ENCODE measurements at regions not wholly inside any gene's neighbourhood (a gene's known extent, or its start where the extent isn't known, plus 50 kb on each side); places are given as distances from the start of the nearest gene placed in this dataset.

DNA sequence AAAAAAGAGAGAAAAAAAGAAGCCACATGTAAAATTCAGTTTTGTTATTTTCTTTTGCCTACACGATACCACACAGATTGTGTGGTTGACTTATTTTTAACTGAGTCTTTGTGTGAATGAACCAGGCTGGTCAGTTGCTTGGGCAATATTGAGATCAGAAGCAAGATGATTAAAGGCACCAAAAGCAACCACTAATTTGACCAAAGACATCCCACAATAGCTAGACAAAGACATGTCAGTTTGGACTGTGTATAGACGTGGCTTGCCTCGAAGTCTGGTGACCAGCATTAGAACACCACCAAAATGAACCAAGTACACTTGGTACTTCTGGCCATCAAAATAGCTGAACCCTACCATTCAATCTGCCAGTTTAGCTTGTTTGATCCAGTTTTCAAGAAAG lies 340.6 kb upstream of the TBX3 start:
- TF ChIP-seq POLR2AphosphoS5 (IDR thresholded peaks at IDR 0.05; ENCODE audit: low read depth, low read length) (no peak), NFIC (IDR thresholded peaks at IDR 0.05; ENCODE audit: borderline replicate concordance) (no peak), GABPA (IDR thresholded peaks at IDR 0.05; ENCODE audit: low read depth) (no peak), CTCF (IDR thresholded peaks at IDR 0.05) (no peak), FOSL2 (IDR thresholded peaks at IDR 0.05; ENCODE audit: borderline replicate concordance, low read depth) (no peak), FOXJ3 (CRISPR knock-in tag; IDR thresholded peaks at IDR 0.05) (no peak), TAF1 (IDR thresholded peaks at IDR 0.05; ENCODE audit: borderline replicate concordance, low read depth, low read length) (no peak), RFX5 (IDR thresholded peaks at IDR 0.05; ENCODE audit: low read length) (no peak), NRF1 (IDR thresholded peaks at IDR 0.05; ENCODE audit: low read depth, low read length) (no peak), IRF3 (IDR thresholded peaks at IDR 0.05; ENCODE audit: low read depth, low read length) (no peak), EP300 (IDR thresholded peaks at IDR 0.05; ENCODE audit: borderline replicate concordance in 1 of 2, low read depth in 1 of 2, low read length in 1 of 2) (no peak), FOXM1 (IDR thresholded peaks at IDR 0.05; ENCODE audit: low read depth) (no peak), RCOR1 (IDR thresholded peaks at IDR 0.05; ENCODE audit: low read length) (no peak), GATA2 (CRISPR knock-in tag; IDR thresholded peaks at IDR 0.05) (no peak), ZBTB33 (IDR thresholded peaks at IDR 0.05; ENCODE audit: borderline replicate concordance, low read depth) (no peak), RAD21 (IDR thresholded peaks at IDR 0.05; ENCODE audit: low read length) (no peak)
- TF ChIP-seq, protein P1, sequence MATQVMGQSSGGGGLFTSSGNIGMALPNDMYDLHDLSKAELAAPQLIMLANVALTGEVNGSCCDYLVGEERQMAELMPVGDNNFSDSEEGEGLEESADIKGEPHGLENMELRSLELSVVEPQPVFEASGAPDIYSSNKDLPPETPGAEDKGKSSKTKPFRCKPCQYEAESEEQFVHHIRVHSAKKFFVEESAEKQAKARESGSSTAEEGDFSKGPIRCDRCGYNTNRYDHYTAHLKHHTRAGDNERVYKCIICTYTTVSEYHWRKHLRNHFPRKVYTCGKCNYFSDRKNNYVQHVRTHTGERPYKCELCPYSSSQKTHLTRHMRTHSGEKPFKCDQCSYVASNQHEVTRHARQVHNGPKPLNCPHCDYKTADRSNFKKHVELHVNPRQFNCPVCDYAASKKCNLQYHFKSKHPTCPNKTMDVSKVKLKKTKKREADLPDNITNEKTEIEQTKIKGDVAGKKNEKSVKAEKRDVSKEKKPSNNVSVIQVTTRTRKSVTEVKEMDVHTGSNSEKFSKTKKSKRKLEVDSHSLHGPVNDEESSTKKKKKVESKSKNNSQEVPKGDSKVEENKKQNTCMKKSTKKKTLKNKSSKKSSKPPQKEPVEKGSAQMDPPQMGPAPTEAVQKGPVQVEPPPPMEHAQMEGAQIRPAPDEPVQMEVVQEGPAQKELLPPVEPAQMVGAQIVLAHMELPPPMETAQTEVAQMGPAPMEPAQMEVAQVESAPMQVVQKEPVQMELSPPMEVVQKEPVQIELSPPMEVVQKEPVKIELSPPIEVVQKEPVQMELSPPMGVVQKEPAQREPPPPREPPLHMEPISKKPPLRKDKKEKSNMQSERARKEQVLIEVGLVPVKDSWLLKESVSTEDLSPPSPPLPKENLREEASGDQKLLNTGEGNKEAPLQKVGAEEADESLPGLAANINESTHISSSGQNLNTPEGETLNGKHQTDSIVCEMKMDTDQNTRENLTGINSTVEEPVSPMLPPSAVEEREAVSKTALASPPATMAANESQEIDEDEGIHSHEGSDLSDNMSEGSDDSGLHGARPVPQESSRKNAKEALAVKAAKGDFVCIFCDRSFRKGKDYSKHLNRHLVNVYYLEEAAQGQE (IDR thresholded peaks at IDR 0.05; ENCODE audit: low read depth, low read length), result no peak
- POLR2A ChIA-PET, result no interaction called here
- no peaks in the 10 kb centered on the region for H3K36me3 ChIP-seq (replicated peaks in 1 of 2; ENCODE audit: control insufficient read depth in 1 of 2, insufficient read depth in 2 of 2, low read length in 1 of 2)

More for the DNA sequence above, 340.6 kb upstream of the TBX3 start:
- no peaks in the 10 kb centered on the region for H3F3A ChIP-seq (replicated peaks; ENCODE audit: insufficient read depth)
- no peaks in the 10 kb centered on the region; a peak in 1 of 4 replicates for H3K4me1 ChIP-seq (ENCODE audit: control insufficient read depth in 1 of 2, insufficient read depth in 2 of 2, low read depth in 1 of 2, low read length in 1 of 2)
- WGBS (ENCODE audit: low lambda C conversion rate), result 71% methylated on average over 3 of the region's 3 CpGs
- CTCF ChIA-PET, result interaction anchor here (1.1 kb wide), 1 partner anchor 16 kb away, joined by 3 read pairs; no protein-coding TSS in a partner anchor
- H3K4me2 ChIP-seq, result no peak overlapping the region
- no peak overlapping the region for H3K27ac ChIP-seq (ENCODE audit: low read depth in 2 of 2, low read length in 1 of 2)
- DNase-seq, result no peak
- H3K4me3 ChIP-seq (ENCODE audit: low read depth in 2 of 2, low read length in 1 of 2), result no peak overlapping the region
- H2AFZ ChIP-seq (ENCODE audit: low read depth), result no peak overlapping the region
- no peaks in the 10 kb centered on the region for H3K27me3 ChIP-seq (ENCODE audit: insufficient read depth)
- no peaks in the 10 kb centered on the region for H3K9me3 ChIP-seq
- H3K9ac ChIP-seq, result no peak overlapping the region
- H3K9me2 ChIP-seq, result no peaks in the 10 kb centered on the region
- no peaks in the 10 kb centered on the region for H4K20me1 ChIP-seq (ENCODE audit: insufficient read depth)
- no peaks in the 10 kb centered on the region for H3K79me2 ChIP-seq (ENCODE audit: insufficient read depth)

Data from SK-N-SH (cell line).